ENCODE measurements at regions not wholly inside any gene's neighbourhood (a gene's known extent, or its start where the extent isn't known, plus 50 kb on each side); places are given as distances from the start of the nearest gene placed in this dataset.

DNA sequence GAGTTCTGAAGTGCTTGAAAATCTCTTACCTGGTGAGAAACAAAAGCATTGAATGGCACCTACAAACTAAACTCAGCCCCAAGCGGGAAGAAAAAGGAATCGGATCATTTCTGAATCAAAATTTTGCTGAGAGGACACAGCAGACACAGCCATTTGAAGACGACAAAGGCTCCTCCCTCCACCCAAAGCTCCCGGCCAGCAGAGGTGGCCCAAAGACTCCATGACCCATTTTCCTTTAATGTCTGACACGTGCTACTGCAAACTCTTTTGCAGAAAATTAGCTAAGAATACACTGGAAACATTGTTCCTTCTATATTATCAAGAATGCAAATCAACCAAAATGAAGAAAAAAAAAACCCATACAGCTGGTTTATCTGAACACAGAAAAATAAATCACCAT is 85.9 kb upstream of the FOXN3 start:
- no peak overlapping the region for H3K4me3 Mint-ChIP-seq
- no peaks in the 10 kb centered on the region for H3K27me3 Mint-ChIP-seq (ENCODE audit: low read depth)
- TF ChIP-seq, protein P1, sequence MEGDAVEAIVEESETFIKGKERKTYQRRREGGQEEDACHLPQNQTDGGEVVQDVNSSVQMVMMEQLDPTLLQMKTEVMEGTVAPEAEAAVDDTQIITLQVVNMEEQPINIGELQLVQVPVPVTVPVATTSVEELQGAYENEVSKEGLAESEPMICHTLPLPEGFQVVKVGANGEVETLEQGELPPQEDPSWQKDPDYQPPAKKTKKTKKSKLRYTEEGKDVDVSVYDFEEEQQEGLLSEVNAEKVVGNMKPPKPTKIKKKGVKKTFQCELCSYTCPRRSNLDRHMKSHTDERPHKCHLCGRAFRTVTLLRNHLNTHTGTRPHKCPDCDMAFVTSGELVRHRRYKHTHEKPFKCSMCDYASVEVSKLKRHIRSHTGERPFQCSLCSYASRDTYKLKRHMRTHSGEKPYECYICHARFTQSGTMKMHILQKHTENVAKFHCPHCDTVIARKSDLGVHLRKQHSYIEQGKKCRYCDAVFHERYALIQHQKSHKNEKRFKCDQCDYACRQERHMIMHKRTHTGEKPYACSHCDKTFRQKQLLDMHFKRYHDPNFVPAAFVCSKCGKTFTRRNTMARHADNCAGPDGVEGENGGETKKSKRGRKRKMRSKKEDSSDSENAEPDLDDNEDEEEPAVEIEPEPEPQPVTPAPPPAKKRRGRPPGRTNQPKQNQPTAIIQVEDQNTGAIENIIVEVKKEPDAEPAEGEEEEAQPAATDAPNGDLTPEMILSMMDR (IDR thresholded peaks at IDR 0.05; ENCODE audit: unreplicated experiment), result no peak
- peaks cover 7% of the 10 kb centered on the region for H3K4me1 Mint-ChIP-seq
- no peaks in the 10 kb centered on the region for H3K9me3 Mint-ChIP-seq
- peaks cover 15% of the 10 kb centered on the region for H3K36me3 Mint-ChIP-seq
- no peak for DNase-seq (ENCODE audit: low spot score in 2 of 2, unreplicated experiment in 2 of 2)
- H3K27ac Mint-ChIP-seq, result no peak overlapping the region

DNA sequence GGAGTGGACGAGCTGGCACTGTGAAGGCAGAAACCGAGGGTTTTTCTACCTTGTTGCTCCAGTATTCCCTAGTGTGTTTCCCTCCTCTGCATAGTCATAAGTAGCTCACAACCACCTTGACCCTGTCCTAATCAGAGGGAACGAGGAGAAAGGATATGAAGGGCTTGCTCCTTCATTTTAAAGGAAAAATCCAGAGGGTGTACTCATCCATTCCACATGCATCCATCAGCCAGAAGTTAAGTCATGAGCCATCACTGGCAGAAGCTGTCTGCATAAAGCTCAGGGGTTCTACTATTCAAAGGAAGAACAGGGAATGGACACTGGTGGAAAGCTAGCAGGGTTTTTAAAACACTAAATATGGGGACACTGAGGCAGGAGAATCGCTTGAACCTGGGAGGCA is 84.3 kb upstream of the FOXN3 start:
- Mint-ChIP-seq H3K4me3 (no peak overlapping the region), H3K27me3 (ENCODE audit: low read depth) (no peaks in the 10 kb centered on the region), H3K27ac (no peak overlapping the region), H3K36me3 (peaks cover 14% of the 10 kb centered on the region), H3K9me3 (peaks cover 4% of the 10 kb centered on the region), H3K4me1 (peaks cover 7% of the 10 kb centered on the region)
- TF ChIP-seq, protein P1 (IDR thresholded peaks at IDR 0.05; ENCODE audit: unreplicated experiment), result no peak
- no peak for DNase-seq (ENCODE audit: low spot score in 2 of 2, unreplicated experiment in 2 of 2)

DNA sequence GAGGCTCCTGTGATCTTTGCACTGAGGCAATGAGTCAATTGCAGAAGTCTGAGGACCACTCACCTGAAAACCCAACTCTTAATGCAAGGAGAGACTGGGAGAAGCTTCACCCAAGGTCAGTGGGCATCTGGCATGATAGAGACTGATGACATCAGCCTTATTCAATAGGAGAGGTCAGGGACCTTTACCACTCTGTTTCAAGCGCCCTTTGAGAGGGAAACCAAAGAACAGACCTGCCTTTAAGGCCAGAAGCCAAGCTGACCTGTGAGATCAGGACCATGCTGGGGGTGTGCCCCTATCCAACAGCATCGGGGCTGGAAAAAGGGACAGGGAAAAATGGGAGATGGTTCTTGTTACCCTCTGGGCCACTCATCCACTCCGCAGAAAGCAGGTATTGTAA is 83.3 kb upstream of the FOXN3 start:
- Mint-ChIP-seq H3K27ac (no peak overlapping the region), H3K27me3 (ENCODE audit: low read depth) (no peaks in the 10 kb centered on the region), H3K36me3 (peaks cover 14% of the 10 kb centered on the region), H3K9me3 (peaks cover 4% of the 10 kb centered on the region), H3K4me3 (no peak overlapping the region), H3K4me1 (peaks cover 7% of the 10 kb centered on the region)
- TF ChIP-seq, protein P1 (IDR thresholded peaks at IDR 0.05; ENCODE audit: unreplicated experiment), result no peak
- DNase-seq (ENCODE audit: low spot score in 2 of 2, unreplicated experiment in 2 of 2), result no peak

DNA sequence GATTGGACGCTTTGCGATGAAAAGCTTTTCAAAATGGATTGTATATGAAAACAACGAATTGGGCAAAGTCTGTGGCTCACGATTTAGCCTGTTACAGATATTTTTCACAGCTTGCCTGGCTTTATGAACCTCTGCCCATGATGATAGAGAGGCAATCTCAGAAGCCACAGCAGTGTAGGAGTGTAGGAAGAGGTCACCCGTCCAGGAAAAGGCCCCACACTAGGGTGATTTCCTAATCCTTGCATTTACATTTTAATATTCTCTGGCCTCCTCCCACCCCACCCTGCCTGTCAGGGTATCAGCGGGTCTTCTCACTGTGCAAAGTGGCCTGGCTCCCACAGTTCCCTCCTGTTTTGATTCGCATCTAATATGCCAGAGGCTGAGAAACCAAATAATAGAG is 81.8 kb upstream of the FOXN3 start:
- H3K4me1 Mint-ChIP-seq, result peaks cover 7% of the 10 kb centered on the region
- peaks cover 4% of the 10 kb centered on the region for H3K9me3 Mint-ChIP-seq
- no peak for DNase-seq (ENCODE audit: low spot score in 2 of 2, unreplicated experiment in 2 of 2)
- TF ChIP-seq, protein P1 (IDR thresholded peaks at IDR 0.05; ENCODE audit: unreplicated experiment), result no peak
- H3K27me3 Mint-ChIP-seq (ENCODE audit: low read depth), result no peaks in the 10 kb centered on the region
- H3K27ac Mint-ChIP-seq, result no peak overlapping the region
- no peak overlapping the region for H3K4me3 Mint-ChIP-seq
- H3K36me3 Mint-ChIP-seq, result peaks cover 9% of the 10 kb centered on the region

DNA sequence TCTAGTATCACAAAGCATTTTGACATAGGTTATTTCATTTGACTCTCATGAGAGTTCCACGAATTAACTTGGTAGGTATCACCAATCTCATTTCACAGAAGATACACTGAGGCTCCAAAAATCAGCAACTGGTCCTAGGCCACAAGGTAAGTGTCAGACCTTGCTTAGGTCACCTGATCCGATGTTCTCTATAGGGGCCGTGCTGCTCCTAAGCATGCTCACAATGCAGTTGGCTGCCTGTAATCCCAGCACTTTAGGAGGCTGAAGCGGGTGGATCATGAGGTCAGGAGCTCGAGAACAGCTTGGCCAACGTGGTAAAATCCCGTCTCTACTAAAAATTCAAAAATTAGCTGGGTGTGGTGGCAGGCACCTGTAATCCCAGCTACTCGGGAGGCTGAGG is 78.7 kb upstream of the FOXN3 start:
- DNase-seq (ENCODE audit: low spot score in 2 of 2, unreplicated experiment in 2 of 2), result no peak
- TF ChIP-seq, protein P1 (IDR thresholded peaks at IDR 0.05; ENCODE audit: unreplicated experiment), result no peak
- Mint-ChIP-seq H3K9me3 (peaks cover 4% of the 10 kb centered on the region), H3K27me3 (ENCODE audit: low read depth) (no peaks in the 10 kb centered on the region), H3K27ac (no peak overlapping the region), H3K4me1 (peaks cover 5% of the 10 kb centered on the region), H3K4me3 (no peak overlapping the region), H3K36me3 (peaks cover 7% of the 10 kb centered on the region)

Data from mesothelial cell of epicardium (in vitro differentiated cells).